Keratinocyte (primary cell): ENCODE measurements at regions not wholly inside any gene's neighbourhood (a gene's known extent, or its start where the extent isn't known, plus 50 kb on each side); places are given as distances from the start of the nearest gene placed in this dataset.

Experiments used
- DNase-seq: peaks from one replicate; pipeline ENCODE4 v3.0.0-alpha.2; 2011; ENCODE audit warnings: low read depth, missing footprints, low spot score
- FAIRE-seq: peaks from 2 replicates; lab custom pipeline; 2011; peaks lifted over from hg19 to GRCh38; lab: Jason Lieb, UNC
- H2AFZ ChIP-seq: 2 replicates; pipeline ENCODE4 v1.6.0; 2012; ENCODE audit warnings: low read length, control low read depth, inconsistent platforms; ENCODE audit not compliant: control insufficient read depth
- H3K27ac ChIP-seq: 2 replicates; pipeline ENCODE4 v1.5.1; 2011; ENCODE audit warnings: low read length; ENCODE audit not compliant: control insufficient read depth, insufficient read depth
- H3K27me3 ChIP-seq: 3 replicates; pipeline ENCODE4 v1.6.0; 2011; ENCODE audit warnings: low read length; ENCODE audit not compliant: control insufficient read depth, insufficient read depth; ENCODE audit errors: extremely low read depth
- H3K36me3 ChIP-seq, 2 experiments: 2 replicates in 1 of 2; 3 replicates in 1 of 2; pipeline ENCODE4 v1.5.1; 2011; ENCODE audit warnings: low read length in 2 of 2, mild to moderate bottlenecking in 1 of 2; ENCODE audit not compliant: control insufficient read depth in 2 of 2, insufficient read depth in 2 of 2; ENCODE audit errors: extremely low read depth in 1 of 2
- H3K4me1 ChIP-seq: 3 replicates; pipeline ENCODE4 v1.5.1; 2011; ENCODE audit warnings: low read length; ENCODE audit not compliant: control insufficient read depth, insufficient read depth; ENCODE audit errors: extremely low read depth
- H3K4me2 ChIP-seq: 3 replicates; pipeline ENCODE4 v1.6.0; 2011; ENCODE audit warnings: low read depth, low read length; ENCODE audit not compliant: control insufficient read depth, insufficient read depth; ENCODE audit errors: extremely low read depth
- H3K4me3 ChIP-seq, 3 experiments: fragments of 200-600 bp in 1 of 3; sonication (generic) in 1 of 3; 2 replicates in 2 of 3; 3 replicates in 1 of 3; pipeline ENCODE4 v1.5.1; 2011 to 2016; ENCODE audit warnings: low read length in 3 of 3, mild to moderate bottlenecking in 3 of 3, control low read depth in 2 of 3, inconsistent platforms in 1 of 3, low read depth in 1 of 3, mixed read lengths in 1 of 3, mixed run types in 1 of 3, moderate library complexity in 1 of 3; ENCODE audit not compliant: control insufficient read depth in 2 of 3, insufficient read depth in 2 of 3; ENCODE audit errors: extremely low read depth in 1 of 3
- H3K79me2 ChIP-seq: 2 replicates; pipeline ENCODE4 v1.6.0; 2012; ENCODE audit warnings: low read length; ENCODE audit not compliant: control insufficient read depth, insufficient read depth
- H3K9ac ChIP-seq: 3 replicates; pipeline ENCODE4 v1.6.0; 2011; ENCODE audit warnings: low read length; ENCODE audit not compliant: control insufficient read depth, insufficient read depth; ENCODE audit errors: extremely low read depth
- H3K9me1 ChIP-seq: 3 replicates; pipeline ENCODE4 v1.6.0; 2011; ENCODE audit warnings: low read length; ENCODE audit not compliant: control insufficient read depth, insufficient read depth; ENCODE audit errors: extremely low read depth
- H3K9me3 ChIP-seq: 2 replicates; pipeline ENCODE4 v1.5.1; 2012; ENCODE audit warnings: low read depth, low read length; ENCODE audit not compliant: control insufficient read depth
- H4K20me1 ChIP-seq: 3 replicates; pipeline ENCODE4 v1.6.0; 2011; ENCODE audit warnings: low read length; ENCODE audit not compliant: control insufficient read depth, insufficient read depth; ENCODE audit errors: extremely low read depth
- EZH2 ChIP-seq: IDR thresholded peaks from one replicate; pipeline ENCODE4 v1.6.1; 2012; ENCODE audit warnings: inconsistent platforms, mild to moderate bottlenecking, low read length, moderate library complexity
- dilution Hi-C: fragments of 300-500 bp; cut with MboI; formaldehyde crosslinking; loops from one replicate; pipeline ENCODE4 v1.7.0; 2020; ENCODE audit warnings: low sequenced_read_pairs; ENCODE audit not compliant: extremely low pct_ligation_motif_present
- TF ChIP-seq, protein P1 (sequence below), 3 experiments: IDR thresholded peaks in 1 of 3; conservative IDR thresholded peaks in 1 of 3; optimal IDR thresholded peaks in 1 of 3; 2 replicates in 2 of 3; 3 replicates in 1 of 3; pipeline versions ENCODE3 to v1.5.1; 2011; ENCODE audit warnings: low read length in 3 of 3, mild to moderate bottlenecking in 3 of 3, moderate library complexity in 2 of 3, control low read depth in 1 of 3, inconsistent platforms in 1 of 3; ENCODE audit not compliant: insufficient read depth in 2 of 3; ENCODE audit errors: extremely low read depth in 1 of 3

DNA sequence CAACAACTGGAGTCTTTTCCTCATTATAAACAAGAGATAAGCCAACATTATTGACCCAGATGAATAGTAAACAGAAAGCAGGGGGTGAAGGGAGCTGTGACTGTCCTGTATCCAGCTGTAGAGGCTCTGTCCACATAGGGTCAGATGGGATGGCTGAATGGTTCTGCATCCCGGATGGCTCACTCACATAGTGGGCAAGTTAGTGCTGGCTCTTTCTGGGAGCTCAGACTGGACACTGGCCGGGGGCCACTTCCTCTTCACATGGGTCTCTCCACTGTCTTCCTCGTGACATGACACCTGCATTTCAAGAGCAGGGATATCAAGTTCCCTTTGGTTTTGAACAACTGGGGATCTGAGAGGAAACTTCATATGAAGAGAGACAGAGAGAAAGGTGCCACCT, 969.6 kb upstream of the TMEM132C start:
- H3K9me1 ChIP-seq, result no peaks in the 10 kb centered on the region
- H3K9me3 ChIP-seq, result peaks cover 2% of the 10 kb centered on the region
- no peak for FAIRE-seq
- no peaks in the 10 kb centered on the region for H3K27me3 ChIP-seq
- no peaks in the 10 kb centered on the region for H3K79me2 ChIP-seq
- no peaks in the 10 kb centered on the region for H3K4me1 ChIP-seq
- no peak overlapping the region for H3K4me3 ChIP-seq
- TF ChIP-seq EZH2, result no peak
- TF ChIP-seq, protein P1, sequence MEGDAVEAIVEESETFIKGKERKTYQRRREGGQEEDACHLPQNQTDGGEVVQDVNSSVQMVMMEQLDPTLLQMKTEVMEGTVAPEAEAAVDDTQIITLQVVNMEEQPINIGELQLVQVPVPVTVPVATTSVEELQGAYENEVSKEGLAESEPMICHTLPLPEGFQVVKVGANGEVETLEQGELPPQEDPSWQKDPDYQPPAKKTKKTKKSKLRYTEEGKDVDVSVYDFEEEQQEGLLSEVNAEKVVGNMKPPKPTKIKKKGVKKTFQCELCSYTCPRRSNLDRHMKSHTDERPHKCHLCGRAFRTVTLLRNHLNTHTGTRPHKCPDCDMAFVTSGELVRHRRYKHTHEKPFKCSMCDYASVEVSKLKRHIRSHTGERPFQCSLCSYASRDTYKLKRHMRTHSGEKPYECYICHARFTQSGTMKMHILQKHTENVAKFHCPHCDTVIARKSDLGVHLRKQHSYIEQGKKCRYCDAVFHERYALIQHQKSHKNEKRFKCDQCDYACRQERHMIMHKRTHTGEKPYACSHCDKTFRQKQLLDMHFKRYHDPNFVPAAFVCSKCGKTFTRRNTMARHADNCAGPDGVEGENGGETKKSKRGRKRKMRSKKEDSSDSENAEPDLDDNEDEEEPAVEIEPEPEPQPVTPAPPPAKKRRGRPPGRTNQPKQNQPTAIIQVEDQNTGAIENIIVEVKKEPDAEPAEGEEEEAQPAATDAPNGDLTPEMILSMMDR (optimal IDR thresholded peaks at IDR 0.05 in 1 of 3, IDR thresholded peaks at IDR 0.05 in 1 of 3, conservative IDR thresholded peaks at IDR 0.05 in 1 of 3; ENCODE audit: extremely low read depth in 1 of 3, insufficient read depth in 2 of 3, low read length in 3 of 3), result no peak
- no peak overlapping the region for H3K9ac ChIP-seq
- no peak overlapping the region for H2AFZ ChIP-seq
- H3K27ac ChIP-seq, result no peak overlapping the region
- no peaks in the 10 kb centered on the region for H3K36me3 ChIP-seq
- dilution Hi-C loops, result no loop called here
- DNase-seq, result no peak
- H4K20me1 ChIP-seq, result no peaks in the 10 kb centered on the region
- H3K4me2 ChIP-seq, result no peak overlapping the region

DNA sequence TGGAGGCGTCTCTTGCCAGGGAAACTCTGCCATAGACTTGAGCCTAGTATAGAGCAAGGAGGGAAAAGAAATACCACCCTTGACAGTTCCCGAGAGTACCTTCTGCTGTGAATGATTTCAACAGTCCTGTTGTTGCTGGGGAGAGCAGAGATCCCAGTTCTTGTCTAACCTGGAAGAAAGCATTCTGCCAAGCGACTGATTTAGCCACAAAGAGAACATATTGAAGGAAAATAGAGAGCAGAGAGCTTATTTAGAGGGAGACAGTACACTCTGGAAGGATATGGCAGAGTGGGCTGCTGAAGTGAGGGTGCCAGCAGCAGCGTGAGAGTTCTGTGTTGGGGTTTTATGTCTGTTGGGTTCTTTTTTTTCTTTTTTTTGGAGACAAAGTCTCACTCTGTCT, 966.9 kb upstream of the TMEM132C start:
- dilution Hi-C loops, result no loop called here
- FAIRE-seq, result no peak
- TF ChIP-seq EZH2, result no peak
- TF ChIP-seq, protein P1 (optimal IDR thresholded peaks at IDR 0.05 in 1 of 3, IDR thresholded peaks at IDR 0.05 in 1 of 3, conservative IDR thresholded peaks at IDR 0.05 in 1 of 3; ENCODE audit: extremely low read depth in 1 of 3, insufficient read depth in 2 of 3, low read length in 3 of 3), result no peak

More for the DNA sequence above, 966.9 kb upstream of the TMEM132C start:
- no peaks in the 10 kb centered on the region for H3K27me3 ChIP-seq
- peaks cover 2% of the 10 kb centered on the region for H3K9me3 ChIP-seq
- H3K4me1 ChIP-seq, result no peaks in the 10 kb centered on the region
- no peak overlapping the region for H2AFZ ChIP-seq
- no peaks in the 10 kb centered on the region for H3K9me1 ChIP-seq
- H3K27ac ChIP-seq, result no peak overlapping the region
- H3K4me3 ChIP-seq, result no peak overlapping the region
- H3K79me2 ChIP-seq, result no peaks in the 10 kb centered on the region
- DNase-seq, result no peak
- no peak overlapping the region for H3K4me2 ChIP-seq
- H3K9ac ChIP-seq, result no peak overlapping the region
- no peaks in the 10 kb centered on the region for H4K20me1 ChIP-seq
- no peaks in the 10 kb centered on the region for H3K36me3 ChIP-seq
